ENCODE measurements at regions not wholly inside any gene's neighbourhood (a gene's known extent, or its start where the extent isn't known, plus 50 kb on each side); places are given as distances from the start of the nearest gene placed in this dataset.

DNA sequence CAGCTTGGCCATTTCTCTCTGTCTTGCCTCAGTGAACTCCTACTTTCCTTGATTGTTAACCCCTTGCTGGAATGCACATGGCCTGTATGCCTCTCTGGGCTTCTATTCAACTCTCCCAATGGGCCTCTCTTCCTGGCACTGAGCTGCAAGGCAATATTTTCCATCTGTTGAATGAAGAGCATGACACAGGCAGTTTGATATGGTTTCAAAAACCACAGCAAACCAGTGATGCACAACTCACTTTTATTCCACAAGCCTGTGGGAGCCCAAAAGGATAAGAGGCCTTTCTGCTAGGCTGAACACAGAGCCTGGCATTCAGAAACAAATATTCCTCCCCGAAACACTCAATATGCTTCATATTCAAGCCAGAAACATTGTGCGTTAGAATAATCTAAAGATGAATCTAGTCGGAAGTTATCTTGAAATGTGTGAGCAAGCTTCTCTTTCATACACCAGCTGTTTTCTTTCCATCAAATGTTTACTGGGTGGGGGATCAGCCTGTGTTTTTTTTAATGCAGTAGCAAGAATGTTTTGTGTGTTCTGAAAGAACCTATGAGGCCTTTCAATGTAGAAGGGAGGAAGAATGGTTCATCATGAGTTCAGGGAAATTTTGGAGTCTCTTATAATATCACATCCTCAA is 443.1 kb upstream of the SPRY2 start:
- POLR2A ChIA-PET = interaction anchor here (0.6 kb wide), 1 partner anchor 16 kb away, joined by 7 read pairs; no protein-coding TSS in a partner anchor
- DNase-seq (ENCODE audit: low read depth, low spot score) (no peak), ATAC-seq (peak; percentile 31; the same call in 1 of the 3 replicates), FAIRE-seq (no peak)
- WGBS (ENCODE audit: insufficient coverage, insufficient replicate concordance, low lambda C conversion rate, missing lambda C conversion rate) = 2% methylated on average over 3 of the region's 3 CpGs
- H3K9ac ChIP-seq (ENCODE audit: control insufficient read depth, insufficient read depth, low read length) = no peak overlapping the region
- H3K4me2 ChIP-seq (ENCODE audit: control insufficient read depth, insufficient read depth) = no peak overlapping the region
- SMC1A ChIA-PET (ENCODE audit: uncharacterized antibody, unreplicated experiment) = interaction anchor here (0.6 to 1.5 kb wide), 4 partner anchors 9 to 784 kb away, joined by 4 to 6 read pairs (median 5); no protein-coding TSS in a partner anchor
- no peak overlapping the region for H3K27ac ChIP-seq (ENCODE audit: control insufficient read depth, insufficient read depth)
- no peaks in the 10 kb centered on the region for H4K20me1 ChIP-seq (ENCODE audit: control insufficient read depth, insufficient read depth)
- H3K27me3 ChIP-seq (replicated peaks in 1 of 2; ENCODE audit: control insufficient read depth in 2 of 2, insufficient read depth in 2 of 2, low read length in 1 of 2) = no peaks in the 10 kb centered on the region
- no peaks in the 10 kb centered on the region for H3K36me3 ChIP-seq (ENCODE audit: control insufficient read depth in 2 of 2, insufficient read depth in 2 of 2, low read length in 1 of 2)
- CTCF ChIA-PET = interaction anchor here (1.2 kb wide), 1 partner anchor 9 kb away, joined by 3 read pairs; no protein-coding TSS in a partner anchor
- in situ Hi-C loops (cut with MboI) (no loop called here), intact Hi-C loops (cut with micrococcal nuclease; ENCODE audit: unreplicated experiment) (no loop called here)
- no peaks in the 10 kb centered on the region for H3K79me2 ChIP-seq (ENCODE audit: control insufficient read depth, insufficient read depth, low read length)
- no peaks in the 10 kb centered on the region for H3K4me1 ChIP-seq (ENCODE audit: control insufficient read depth, insufficient read depth, low read length)
- H2AFZ ChIP-seq (ENCODE audit: control insufficient read depth, low read depth, low read length) = no peak overlapping the region
- H3K9me3 ChIP-seq (replicated peaks; ENCODE audit: control insufficient read depth, insufficient read depth, low read length) = no peaks in the 10 kb centered on the region
- RAD21 ChIA-PET (ENCODE audit: unreplicated experiment) = interaction anchor here (0.9 kb wide), 1 partner anchor 166 kb away, joined by 3 read pairs; no protein-coding TSS in a partner anchor
- TF ChIP-seq YY1 (IDR thresholded peaks at IDR 0.05; ENCODE audit: low read depth, low read length) (no peak), BACH1 (IDR thresholded peaks at IDR 0.05; ENCODE audit: borderline replicate concordance) (no peak), JUNB (IDR thresholded peaks at IDR 0.05) (no peak), SMAD5 (IDR thresholded peaks at IDR 0.05; ENCODE audit: low read depth) (no peak), IKZF1 (conservative IDR thresholded peaks at IDR 0.05) (no peak), HDAC2 (IDR thresholded peaks at IDR 0.05) (no peak)
- H3K4me3 ChIP-seq = no peak overlapping the region
- no TSS peak for BruUV-seq (replicated peaks)

DNA sequence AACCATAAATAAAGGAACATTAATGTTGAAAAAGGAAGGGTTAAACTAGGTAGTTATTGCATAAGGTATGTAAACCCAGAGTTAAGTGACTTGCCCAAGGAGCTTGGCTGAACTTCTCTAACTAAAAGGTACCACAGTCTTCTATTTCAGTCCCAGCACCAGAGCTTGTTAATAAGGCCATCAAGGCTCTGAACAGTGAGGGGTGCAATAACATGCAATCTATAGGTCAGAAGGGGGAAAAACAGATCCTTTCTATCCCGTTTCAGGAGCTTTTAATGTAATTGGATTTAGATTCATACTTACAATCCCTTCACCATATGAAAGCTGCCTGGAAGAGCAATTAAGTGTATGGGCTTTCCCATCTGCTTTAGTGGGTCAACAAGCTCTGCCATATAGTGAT is 441.5 kb upstream of the SPRY2 start:
- Histone ChIP-seq H3K36me3 (ENCODE audit: control insufficient read depth in 2 of 2, insufficient read depth in 2 of 2, low read length in 1 of 2) (no peaks in the 10 kb centered on the region), H3K4me3 (no peak overlapping the region), H3K9ac (ENCODE audit: control insufficient read depth, insufficient read depth, low read length) (no peak overlapping the region), H3K9me3 (replicated peaks; ENCODE audit: control insufficient read depth, insufficient read depth, low read length) (no peaks in the 10 kb centered on the region), H3K27me3 (replicated peaks in 1 of 2; ENCODE audit: control insufficient read depth in 2 of 2, insufficient read depth in 2 of 2, low read length in 1 of 2) (no peaks in the 10 kb centered on the region), H3K4me1 (ENCODE audit: control insufficient read depth, insufficient read depth, low read length) (no peaks in the 10 kb centered on the region), H4K20me1 (ENCODE audit: control insufficient read depth, insufficient read depth) (no peaks in the 10 kb centered on the region), H2AFZ (ENCODE audit: control insufficient read depth, low read depth, low read length) (no peak overlapping the region), H3K27ac (ENCODE audit: control insufficient read depth, insufficient read depth) (no peak overlapping the region), H3K4me2 (ENCODE audit: control insufficient read depth, insufficient read depth) (no peak overlapping the region), H3K79me2 (ENCODE audit: control insufficient read depth, insufficient read depth, low read length) (no peaks in the 10 kb centered on the region)
- ChIA-PET CTCF (interaction anchor here (0.8 to 1.8 kb wide), 4 partner anchors 8 to 64 kb away, joined by 3 to 6 read pairs (median 3); no protein-coding TSS in a partner anchor), POLR2A (no interaction called here), SMC1A (ENCODE audit: uncharacterized antibody, unreplicated experiment) (interaction anchor here (0.7 to 2.6 kb wide), 9 partner anchors 9 to 140 kb away, joined by 3 to 10 read pairs (median 4); no protein-coding TSS in a partner anchor), RAD21 (ENCODE audit: unreplicated experiment) (interaction anchor here (1.5 kb wide), 1 partner anchor 346 kb away, joined by 4 read pairs; no protein-coding TSS in a partner anchor)
- intact Hi-C loops (cut with micrococcal nuclease; ENCODE audit: unreplicated experiment) = no loop called here
- no peak for FAIRE-seq
- in situ Hi-C loops (cut with MboI) = no loop called here
- ATAC-seq = no peak
- WGBS (ENCODE audit: insufficient coverage, insufficient replicate concordance, low lambda C conversion rate, missing lambda C conversion rate) = 0% methylated on average over 1 of the region's 1 CpG
- BruUV-seq (replicated peaks) = no TSS peak
- no peak for DNase-seq (ENCODE audit: low read depth, low spot score)
- TF ChIP-seq, protein P1, sequence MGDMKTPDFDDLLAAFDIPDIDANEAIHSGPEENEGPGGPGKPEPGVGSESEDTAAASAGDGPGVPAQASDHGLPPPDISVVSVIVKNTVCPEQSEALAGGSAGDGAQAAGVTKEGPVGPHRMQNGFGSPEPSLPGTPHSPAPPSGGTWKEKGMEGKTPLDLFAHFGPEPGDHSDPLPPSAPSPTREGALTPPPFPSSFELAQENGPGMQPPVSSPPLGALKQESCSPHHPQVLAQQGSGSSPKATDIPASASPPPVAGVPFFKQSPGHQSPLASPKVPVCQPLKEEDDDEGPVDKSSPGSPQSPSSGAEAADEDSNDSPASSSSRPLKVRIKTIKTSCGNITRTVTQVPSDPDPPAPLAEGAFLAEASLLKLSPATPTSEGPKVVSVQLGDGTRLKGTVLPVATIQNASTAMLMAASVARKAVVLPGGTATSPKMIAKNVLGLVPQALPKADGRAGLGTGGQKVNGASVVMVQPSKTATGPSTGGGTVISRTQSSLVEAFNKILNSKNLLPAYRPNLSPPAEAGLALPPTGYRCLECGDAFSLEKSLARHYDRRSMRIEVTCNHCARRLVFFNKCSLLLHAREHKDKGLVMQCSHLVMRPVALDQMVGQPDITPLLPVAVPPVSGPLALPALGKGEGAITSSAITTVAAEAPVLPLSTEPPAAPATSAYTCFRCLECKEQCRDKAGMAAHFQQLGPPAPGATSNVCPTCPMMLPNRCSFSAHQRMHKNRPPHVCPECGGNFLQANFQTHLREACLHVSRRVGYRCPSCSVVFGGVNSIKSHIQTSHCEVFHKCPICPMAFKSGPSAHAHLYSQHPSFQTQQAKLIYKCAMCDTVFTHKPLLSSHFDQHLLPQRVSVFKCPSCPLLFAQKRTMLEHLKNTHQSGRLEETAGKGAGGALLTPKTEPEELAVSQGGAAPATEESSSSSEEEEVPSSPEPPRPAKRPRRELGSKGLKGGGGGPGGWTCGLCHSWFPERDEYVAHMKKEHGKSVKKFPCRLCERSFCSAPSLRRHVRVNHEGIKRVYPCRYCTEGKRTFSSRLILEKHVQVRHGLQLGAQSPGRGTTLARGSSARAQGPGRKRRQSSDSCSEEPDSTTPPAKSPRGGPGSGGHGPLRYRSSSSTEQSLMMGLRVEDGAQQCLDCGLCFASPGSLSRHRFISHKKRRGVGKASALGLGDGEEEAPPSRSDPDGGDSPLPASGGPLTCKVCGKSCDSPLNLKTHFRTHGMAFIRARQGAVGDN (IDR thresholded peaks at IDR 0.05) = no peak
- TF ChIP-seq TAF1 (IDR thresholded peaks at IDR 0.05; ENCODE audit: borderline replicate concordance, low read depth, low read length) = no peak
- TF ChIP-seq, protein P2, sequence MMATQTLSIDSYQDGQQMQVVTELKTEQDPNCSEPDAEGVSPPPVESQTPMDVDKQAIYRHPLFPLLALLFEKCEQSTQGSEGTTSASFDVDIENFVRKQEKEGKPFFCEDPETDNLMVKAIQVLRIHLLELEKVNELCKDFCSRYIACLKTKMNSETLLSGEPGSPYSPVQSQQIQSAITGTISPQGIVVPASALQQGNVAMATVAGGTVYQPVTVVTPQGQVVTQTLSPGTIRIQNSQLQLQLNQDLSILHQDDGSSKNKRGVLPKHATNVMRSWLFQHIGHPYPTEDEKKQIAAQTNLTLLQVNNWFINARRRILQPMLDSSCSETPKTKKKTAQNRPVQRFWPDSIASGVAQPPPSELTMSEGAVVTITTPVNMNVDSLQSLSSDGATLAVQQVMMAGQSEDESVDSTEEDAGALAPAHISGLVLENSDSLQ (IDR thresholded peaks at IDR 0.05) = no peak
- TF ChIP-seq SUPT20H (IDR thresholded peaks at IDR 0.05; ENCODE audit: borderline replicate concordance, control insufficient read depth, low read depth, low read length) = no peak
- TF ChIP-seq RBBP5 (conservative IDR thresholded peaks at IDR 0.05) = no peak
- no peak for TF ChIP-seq MTA2 (IDR thresholded peaks at IDR 0.05; ENCODE audit: low read depth)
- TF ChIP-seq RFX5 (IDR thresholded peaks at IDR 0.05; ENCODE audit: low read depth, low read length) = no peak
- TF ChIP-seq NFYA (IDR thresholded peaks at IDR 0.05; ENCODE audit: borderline replicate concordance, low read depth, low read length) = no peak

Measured in GM12878 (cell line).